ENCODE measurements at regions not wholly inside any gene's neighbourhood (a gene's known extent, or its start where the extent isn't known, plus 50 kb on each side); places are given as distances from the start of the nearest gene placed in this dataset.

- no peak for DNase-seq
Measured at GRCh38 chr13:72527333-72527732, 200.1 kb downstream of the MZT1 start.

GRCh38 chr13:72523593-72523992 is 203.8 kb downstream of the MZT1 start:
- DNase-seq = peak; percentile 46

GRCh38 chr13:72523049-72523448 is 204.4 kb downstream of the MZT1 start:
- no peak for DNase-seq

GRCh38 chr13:72521940-72522661 is 205.3 kb downstream of the MZT1 start:
- no peak for DNase-seq

GRCh38 chr13:72514146-72514545 is 213.3 kb downstream of the MZT1 start:
- peak; percentile 9 for DNase-seq

DNA sequence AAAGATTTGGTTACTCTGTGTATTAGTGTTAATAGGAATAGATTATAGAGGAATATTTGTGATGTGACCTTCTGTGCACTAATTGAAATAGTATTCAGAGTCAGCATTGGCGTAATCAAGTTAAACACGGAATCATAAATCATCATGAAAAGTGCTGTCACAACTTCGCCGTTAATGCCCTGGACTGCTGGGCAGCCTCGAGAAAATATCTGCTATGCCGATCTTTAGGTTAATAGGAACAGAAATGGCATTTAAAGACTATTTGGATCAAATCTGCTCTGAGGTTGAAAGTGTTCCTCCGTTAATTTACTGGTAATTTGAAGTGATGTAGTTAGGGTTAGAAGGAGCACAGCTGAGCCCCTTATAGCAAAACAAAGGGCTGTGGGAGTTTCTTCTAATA is 219.0 kb downstream of the MZT1 start:
- no peak for DNase-seq

DNA sequence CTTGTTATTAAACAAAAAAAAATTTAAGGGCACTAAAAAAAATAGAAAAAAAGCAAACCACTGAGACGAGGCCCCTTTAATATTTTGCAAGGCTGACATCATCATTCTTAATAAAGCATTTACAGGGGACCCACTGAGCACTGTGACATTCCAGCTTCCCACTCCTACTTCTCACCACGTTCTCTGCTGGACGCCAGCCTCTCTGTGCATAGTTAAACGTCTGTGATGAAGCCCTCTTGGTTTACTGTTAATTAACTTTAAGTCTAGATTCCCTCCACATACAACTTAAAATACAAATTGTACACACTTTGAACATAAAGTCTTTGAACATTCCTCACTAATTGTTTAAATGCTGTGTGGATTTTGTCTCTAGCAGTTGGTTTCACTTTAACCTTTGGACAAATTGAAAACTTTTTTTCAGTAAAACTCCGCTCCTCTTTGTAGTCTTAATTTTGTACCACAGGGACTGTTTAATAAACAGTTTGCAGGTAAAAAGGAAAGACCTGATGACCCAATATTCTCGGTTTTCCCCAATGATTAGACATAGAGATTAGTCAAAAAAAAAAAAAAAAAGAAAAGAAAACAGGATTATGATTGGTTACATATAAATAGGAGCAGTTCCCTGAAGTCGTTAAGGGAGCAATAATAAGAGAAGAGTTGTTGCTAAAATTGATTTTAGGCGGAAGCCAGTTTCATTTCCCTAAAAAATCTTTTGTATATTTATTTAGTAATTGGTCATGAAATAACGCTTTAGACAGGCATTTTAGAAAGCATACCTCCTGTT is 219.8 kb downstream of the MZT1 start:
- peak; percentile 22 for DNase-seq

GRCh38 chr13:72506706-72507105 is 220.7 kb downstream of the MZT1 start:
- no peak for DNase-seq

DNA sequence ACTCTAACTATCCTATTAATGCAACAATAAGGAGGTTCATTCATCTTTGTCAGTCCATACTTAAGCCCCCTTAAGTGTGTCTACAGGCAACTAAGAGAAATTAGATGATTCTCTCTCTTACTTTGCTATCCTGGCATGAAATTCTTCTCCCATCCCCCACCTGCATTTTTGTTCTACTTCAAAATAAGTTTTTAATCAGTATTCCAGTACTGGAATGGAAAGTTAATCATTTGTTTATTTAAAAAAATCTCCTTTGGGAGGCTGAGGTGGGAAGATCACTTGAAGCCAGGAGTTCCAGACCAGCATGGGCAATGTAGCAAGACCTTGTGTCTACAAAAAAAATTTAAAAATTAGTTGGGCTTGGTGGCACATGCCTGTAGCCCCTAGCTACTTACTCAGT is 222.1 kb downstream of the MZT1 start:
- peak; percentile 9 for DNase-seq

DNA sequence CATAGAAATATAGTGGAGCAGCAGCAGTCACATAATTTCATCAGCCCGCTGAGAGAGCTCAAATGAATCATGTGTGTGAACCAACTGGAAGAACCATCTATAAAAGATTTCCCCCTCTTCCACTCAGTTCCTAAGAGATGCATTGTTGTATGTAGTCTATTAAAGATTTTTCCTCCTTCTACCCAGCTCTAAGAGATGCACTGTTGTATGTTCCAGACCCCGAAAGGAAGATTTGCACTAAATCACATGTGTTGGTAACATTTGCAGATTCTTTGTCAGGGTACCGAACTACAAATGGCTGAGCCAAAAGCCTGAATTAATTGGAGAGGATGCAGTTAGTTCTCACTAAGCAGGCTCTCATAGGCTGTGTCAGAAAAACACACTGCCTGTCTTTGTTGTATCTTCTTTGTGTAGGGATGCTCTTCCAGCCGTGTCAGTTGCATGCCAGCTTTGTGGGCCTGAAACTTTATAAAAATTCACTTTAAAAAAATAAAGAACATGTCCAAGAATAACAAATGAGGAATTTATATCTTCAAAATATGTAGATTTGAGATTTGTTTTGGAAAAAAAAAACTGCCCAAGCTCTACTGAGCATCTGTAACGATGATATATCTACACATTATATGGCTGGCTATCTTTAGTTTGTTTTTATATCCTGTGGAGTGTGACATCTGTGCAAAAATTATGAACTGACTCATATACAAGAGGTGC is 223.1 kb downstream of the MZT1 start:
- DNase-seq = peak; percentile 55

GRCh38 chr13:72500851-72501250 is 226.6 kb downstream of the MZT1 start:
- no peak for DNase-seq

DNA sequence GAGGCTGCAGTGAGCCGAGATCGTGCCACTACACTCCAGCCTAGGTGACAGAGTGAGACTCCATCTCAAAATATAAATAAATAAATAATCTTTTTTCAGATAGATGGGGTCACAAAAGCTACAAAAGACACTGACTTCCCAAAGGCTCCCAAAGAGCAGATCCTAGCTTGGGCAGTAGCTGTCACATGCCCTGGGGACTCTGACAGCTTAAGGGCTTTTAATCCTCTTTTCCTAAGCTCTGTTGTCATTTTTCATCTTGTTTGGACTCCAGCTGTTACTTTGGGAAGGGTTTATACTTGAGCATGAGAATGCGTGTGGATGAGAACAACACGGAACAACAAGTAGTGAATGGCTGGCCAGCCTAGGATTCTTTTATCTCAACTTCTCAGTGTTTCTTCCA is 231.7 kb downstream of the MZT1 start:
- no peak for DNase-seq

- no peak for DNase-seq
Measured at GRCh38 chr13:72489751-72490150, 237.7 kb downstream of the MZT1 start.

DNA sequence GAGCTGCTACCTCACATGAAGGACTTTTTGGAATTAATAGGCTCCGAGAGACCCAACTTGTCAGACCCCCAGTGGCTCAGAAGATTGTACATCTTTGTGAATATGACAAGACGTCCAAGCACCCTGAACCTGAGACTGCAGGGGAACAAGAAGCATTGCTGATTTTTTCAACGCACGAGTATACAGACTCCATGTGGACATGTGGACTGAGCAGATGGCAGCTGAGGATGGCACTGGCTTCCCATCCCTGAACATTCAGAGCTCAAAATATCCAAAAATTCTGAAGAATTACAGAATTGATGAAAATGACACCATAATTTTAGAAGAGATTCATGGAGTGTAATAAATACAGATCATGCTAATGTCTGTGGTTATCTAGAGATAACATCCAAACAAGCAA is 254.1 kb downstream of the MZT1 start:
- DNase-seq = no peak

- no peak for DNase-seq
Measured at GRCh38 chr13:72469906-72470305, 257.5 kb downstream of the MZT1 start.

DNA sequence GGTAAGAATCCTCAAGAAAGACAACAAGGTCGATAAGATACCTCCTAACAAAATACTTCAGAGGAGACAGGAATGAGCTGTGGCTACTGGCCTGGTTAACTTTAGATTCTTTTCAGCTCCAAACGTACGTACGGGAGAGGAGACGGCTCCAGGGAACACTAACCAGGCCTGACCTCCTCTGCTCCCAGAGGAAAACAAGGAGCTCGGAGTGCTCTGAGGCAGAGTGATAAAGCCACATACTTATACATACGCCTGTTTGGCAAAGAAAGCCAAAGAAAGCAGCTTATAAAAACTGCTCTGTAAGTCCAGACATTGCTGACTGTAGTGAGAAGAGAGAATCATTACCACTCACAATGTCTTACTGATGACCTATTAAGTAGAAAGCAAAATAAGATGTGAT is 263.9 kb downstream of the MZT1 start:
- peak; percentile 21 for DNase-seq

DNA sequence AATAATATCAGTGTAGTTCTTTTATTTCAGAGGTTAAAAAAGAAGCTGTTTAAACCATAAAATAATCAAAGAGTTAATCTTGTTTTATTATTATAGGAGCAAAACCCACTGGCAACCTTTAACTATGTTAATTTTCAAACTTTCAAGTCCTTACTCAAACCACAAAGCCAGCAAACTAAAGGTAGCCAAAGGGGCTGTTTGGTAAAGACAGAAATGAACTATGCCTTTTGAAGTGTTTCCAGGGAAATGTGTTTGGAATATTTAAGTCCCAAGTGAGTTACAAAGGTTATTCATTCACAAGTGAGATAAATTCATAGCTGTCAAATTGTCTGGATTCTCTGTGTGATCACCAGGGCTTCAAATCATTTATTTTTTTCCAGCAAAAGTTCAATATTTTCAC is 264.7 kb downstream of the MZT1 start:
- DNase-seq = no peak

DNA sequence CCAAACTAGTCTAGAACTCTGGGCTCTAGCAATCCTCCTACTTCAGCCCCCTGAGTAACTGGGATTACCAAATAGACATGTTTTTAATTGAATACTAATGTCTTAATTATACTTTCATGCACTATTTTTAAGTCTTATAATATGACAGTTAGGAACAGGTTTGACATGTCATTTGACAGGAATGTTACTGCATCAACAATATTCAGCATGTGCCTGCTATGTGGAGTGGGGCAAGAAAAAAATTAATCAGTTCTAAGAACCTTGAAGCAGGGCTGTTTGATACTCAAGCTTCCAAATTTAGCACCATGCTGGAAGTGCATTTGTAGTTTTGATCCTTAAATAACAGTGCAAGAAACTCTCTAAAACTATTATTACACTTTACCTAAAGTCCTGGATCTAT is 265.3 kb downstream of the MZT1 start:
- no peak for DNase-seq

DNA sequence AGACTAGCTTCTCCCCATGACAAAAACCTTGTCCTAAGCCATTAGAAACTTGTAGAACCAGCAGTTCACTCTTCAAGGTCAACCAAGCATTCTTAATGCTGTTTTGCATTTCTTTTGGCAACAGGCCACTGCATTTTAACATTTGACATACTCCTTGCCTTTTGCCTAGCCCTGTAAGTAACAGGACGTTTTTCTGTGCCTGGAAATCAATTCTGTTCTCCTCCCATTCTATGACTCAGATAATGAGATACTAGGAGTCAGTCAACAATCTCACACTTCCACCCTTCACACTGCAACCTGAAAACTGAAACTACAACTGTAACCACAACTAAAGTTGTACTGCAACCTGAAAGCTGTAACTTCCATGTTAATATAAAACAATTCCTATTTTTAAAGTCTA is 268.7 kb downstream of the MZT1 start:
- DNase-seq = peak; percentile 7

GRCh38 chr13:72457151-72457550 is 270.3 kb downstream of the MZT1 start:
- no peak for DNase-seq

- no peak for DNase-seq
Measured at GRCh38 chr13:72456486-72456885, 270.9 kb downstream of the MZT1 start.

GRCh38 chr13:72453161-72453560 is 274.3 kb downstream of the MZT1 start:
- DNase-seq = no peak

- DNase-seq = no peak
Measured at GRCh38 chr13:72448082-72448481, 279.3 kb downstream of the MZT1 start.

- no peak for DNase-seq
Measured at GRCh38 chr13:72444999-72445398, 282.4 kb downstream of the MZT1 start.

All from fibroblast of skin of right quadriceps (primary cell).